ENCODE measurements at regions not wholly inside any gene's neighbourhood (a gene's known extent, or its start where the extent isn't known, plus 50 kb on each side); places are given as distances from the start of the nearest gene placed in this dataset.

DNA sequence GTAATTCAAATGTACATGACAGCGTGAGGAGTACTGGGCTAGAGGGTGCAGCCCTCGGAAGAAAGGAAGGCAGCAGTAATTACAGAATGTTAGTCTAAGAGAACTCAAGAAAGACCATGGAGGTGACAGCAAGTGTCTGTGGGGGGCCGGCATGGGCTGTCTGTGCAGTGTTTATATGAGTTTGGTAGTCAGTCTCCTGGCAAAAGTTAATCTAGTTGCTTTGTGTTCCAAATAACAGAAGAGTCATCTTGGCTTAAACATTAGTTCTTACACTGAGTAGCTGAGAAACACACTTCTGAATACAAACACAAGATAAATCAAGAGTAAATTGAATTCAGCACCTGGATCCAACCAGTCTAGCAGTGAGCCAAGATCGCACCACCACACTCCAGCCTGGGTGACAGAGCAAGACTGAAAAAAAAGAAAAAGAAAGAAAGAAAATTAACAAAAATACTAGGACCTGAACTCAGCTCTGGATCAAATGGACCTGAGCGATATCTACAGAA lies 189.3 kb upstream of the COX10 start:
- H3K9me3 ChIP-seq (ENCODE audit: low read length): no peaks in the 10 kb centered on the region
- H2AFZ ChIP-seq (ENCODE audit: low read depth, low read length): no peak overlapping the region
- H3F3A ChIP-seq (ENCODE audit: insufficient read depth, low read length, poor library complexity, severe bottlenecking): no peaks in the 10 kb centered on the region
- H4K20me1 ChIP-seq (ENCODE audit: insufficient read depth): no peaks in the 10 kb centered on the region
- no peak overlapping the region for H3K27ac ChIP-seq (ENCODE audit: low read length)
- no peaks in the 10 kb centered on the region for H3K9me2 ChIP-seq (ENCODE audit: insufficient read depth, low read length)
- TF ChIP-seq EP300 (conservative IDR thresholded peaks at IDR 0.05; ENCODE audit: poor library complexity, severe bottlenecking): no peak
- TF ChIP-seq CTCF (IDR thresholded peaks at IDR 0.05; ENCODE audit: poor library complexity, severe bottlenecking): no peak
- no peak for TF ChIP-seq MXI1 (conservative IDR thresholded peaks at IDR 0.05; ENCODE audit: poor library complexity, severe bottlenecking)
- TF ChIP-seq REST (IDR thresholded peaks at IDR 0.05; ENCODE audit: borderline replicate concordance): no peak
- no peak for TF ChIP-seq POLR2AphosphoS5 (IDR thresholded peaks at IDR 0.05)
- no peak for TF ChIP-seq SMC3 (conservative IDR thresholded peaks at IDR 0.05; ENCODE audit: poor library complexity)
- no peaks in the 10 kb centered on the region for H3K79me2 ChIP-seq (replicated peaks; ENCODE audit: insufficient read depth, low read length)
- no peak overlapping the region for H3K4me2 ChIP-seq (ENCODE audit: low read length)
- no peak overlapping the region for H3K4me3 ChIP-seq (ENCODE audit: low read length)
- no peak overlapping the region for H3K9ac ChIP-seq (ENCODE audit: low read length)
- no peaks in the 10 kb centered on the region for H3K36me3 ChIP-seq (ENCODE audit: insufficient read depth, low read length)
- no peaks in the 10 kb centered on the region for H3K27me3 ChIP-seq (ENCODE audit: insufficient read depth, low read depth, low read length)

GRCh38 chr17:13883659-13884058 lies 185.6 kb upstream of the COX10 start:
- TF ChIP-seq TAF1 (IDR thresholded peaks at IDR 0.05; ENCODE audit: low read depth) (no peak), EP300 (conservative IDR thresholded peaks at IDR 0.05; ENCODE audit: poor library complexity, severe bottlenecking) (no peak), REST (IDR thresholded peaks at IDR 0.05; ENCODE audit: borderline replicate concordance) (no peak), MXI1 (conservative IDR thresholded peaks at IDR 0.05; ENCODE audit: poor library complexity, severe bottlenecking) (no peak), CTCF (IDR thresholded peaks at IDR 0.05; ENCODE audit: poor library complexity, severe bottlenecking) (no peak), SMC3 (conservative IDR thresholded peaks at IDR 0.05; ENCODE audit: poor library complexity) (no peak), RAD21 (conservative IDR thresholded peaks at IDR 0.05) (no peak), POLR2AphosphoS5 (IDR thresholded peaks at IDR 0.05) (no peak), EZH2 (IDR thresholded peaks at IDR 0.05; ENCODE audit: borderline replicate concordance, insufficient read depth, low read length, poor library complexity, severe bottlenecking) (no peak)

More at GRCh38 chr17:13883659-13884058, 185.6 kb upstream of the COX10 start:
- no peaks in the 10 kb centered on the region for H3K9me2 ChIP-seq (ENCODE audit: insufficient read depth, low read length)
- no peaks in the 10 kb centered on the region for H3F3A ChIP-seq (ENCODE audit: insufficient read depth, low read length, poor library complexity, severe bottlenecking)
- no peak overlapping the region for H3K27ac ChIP-seq (ENCODE audit: low read length)
- H4K20me1 ChIP-seq (ENCODE audit: insufficient read depth): no peaks in the 10 kb centered on the region
- no peak overlapping the region for H3K4me3 ChIP-seq (ENCODE audit: low read length)
- no peaks in the 10 kb centered on the region for H3K9me3 ChIP-seq (ENCODE audit: low read length)
- no peaks in the 10 kb centered on the region for H3K79me2 ChIP-seq (replicated peaks; ENCODE audit: insufficient read depth, low read length)
- H2AFZ ChIP-seq (ENCODE audit: low read depth, low read length): no peak overlapping the region
- H3K27me3 ChIP-seq (ENCODE audit: insufficient read depth, low read depth, low read length): no peaks in the 10 kb centered on the region
- no peaks in the 10 kb centered on the region for H3K36me3 ChIP-seq (ENCODE audit: insufficient read depth, low read length)
- no peak overlapping the region for H3K4me2 ChIP-seq (ENCODE audit: low read length)
- H3K9ac ChIP-seq (ENCODE audit: low read length): no peak overlapping the region
